HL-60/S4 treated with retinoic acid at 250 ng/mL for 4 days and 3 days (cell line): ENCODE measurements at regions not wholly inside any gene's neighbourhood (a gene's known extent, or its start where the extent isn't known, plus 50 kb on each side); places are given as distances from the start of the nearest gene placed in this dataset.

ENCODE experiments used
- in situ Hi-C: fragments of 300-500 bp; cut with MboI; formaldehyde crosslinking; loops from 2 replicates; pipeline ENCODE4 v1.7.0; 2022; ENCODE audit warnings: low sequenced_read_pairs

- in situ Hi-C loops: no loop called here
Measured at GRCh38 chr2:160940271-160940670, 220.0 kb upstream of the TANK start.

GRCh38 chr2:160940699-160941098, 219.5 kb upstream of the TANK start:
- in situ Hi-C loops: no loop called here

DNA sequence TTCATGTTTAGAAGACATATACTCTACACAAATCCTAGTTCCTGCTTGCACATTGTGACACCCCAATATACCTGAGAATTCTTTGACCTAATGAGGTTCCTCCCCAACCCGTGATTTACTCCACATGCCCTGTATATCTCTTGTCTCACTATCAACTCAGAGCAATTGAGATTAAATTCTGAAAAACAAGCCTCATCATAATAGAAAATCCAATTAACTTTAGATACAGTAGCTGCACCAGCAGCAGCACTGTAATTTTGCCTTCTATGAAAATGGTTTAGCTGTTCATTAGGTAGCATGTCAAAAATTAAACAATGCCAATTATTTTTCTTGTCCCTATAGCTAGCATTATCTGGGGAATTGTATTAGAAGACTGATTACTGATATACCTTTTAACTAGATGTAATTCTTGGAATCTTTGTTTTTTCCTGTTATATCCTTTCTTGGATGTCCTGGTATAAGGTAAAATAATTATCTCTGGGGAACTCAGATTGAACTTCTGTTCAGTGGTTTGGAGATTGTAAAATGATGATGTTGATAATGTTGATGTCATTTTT, 218.9 kb upstream of the TANK start:
- in situ Hi-C loops: no loop called here

DNA sequence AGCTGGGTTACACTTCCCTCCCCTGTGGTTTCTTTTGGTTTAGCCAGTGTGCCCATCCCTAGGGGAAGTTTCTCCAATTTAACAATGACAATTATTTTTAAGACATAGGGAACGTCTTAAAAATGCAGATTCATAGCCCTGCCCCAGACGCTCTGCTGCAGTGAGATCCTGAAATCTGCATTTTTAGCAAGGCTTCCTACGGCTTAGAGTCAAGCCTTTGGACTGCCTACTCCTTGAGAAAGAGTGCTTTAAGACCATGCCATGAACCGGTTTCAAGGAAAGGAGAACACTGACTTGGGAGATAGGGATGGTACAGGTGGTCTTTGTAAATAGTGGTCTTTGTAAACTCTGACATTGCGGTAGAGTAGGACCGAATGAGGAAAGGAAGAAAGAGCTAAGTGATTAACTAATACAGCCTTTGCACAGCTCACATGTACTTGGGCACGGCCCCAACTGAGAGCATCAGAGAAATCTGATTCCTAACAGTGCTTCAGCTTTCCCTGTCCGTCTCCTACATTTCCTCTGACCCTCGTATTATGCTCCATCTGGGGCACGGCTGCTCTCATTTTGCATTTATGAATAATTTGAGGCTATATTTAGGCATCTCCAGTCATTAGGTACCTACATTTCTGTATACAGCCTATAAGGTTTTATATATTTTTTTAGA, 217.6 kb upstream of the TANK start:
- in situ Hi-C loops: no loop called here

DNA sequence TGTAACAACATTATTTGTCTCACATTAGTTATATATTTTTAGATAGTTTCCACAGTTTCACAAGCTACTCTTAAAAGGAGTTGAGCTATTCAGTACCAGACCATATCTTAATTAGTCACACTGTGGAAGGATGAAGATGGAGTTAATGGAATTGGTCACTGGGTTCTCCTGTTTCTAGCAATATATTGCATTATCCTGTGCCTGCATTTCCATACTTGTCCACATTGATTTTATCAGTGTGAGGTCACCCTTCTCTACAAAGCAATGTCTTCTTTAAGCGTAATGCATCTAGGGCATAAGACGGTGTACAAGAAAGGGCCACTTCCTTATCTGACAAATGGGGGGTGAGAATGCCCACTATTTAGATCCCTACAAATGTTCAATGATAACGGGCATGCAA, 216.8 kb upstream of the TANK start:
- in situ Hi-C loops: no loop called here

GRCh38 chr2:160952464-160953254, 207.6 kb upstream of the TANK start:
- in situ Hi-C loops: no loop called here

- in situ Hi-C loops: no loop called here
Measured at GRCh38 chr2:160955578-160955977, 204.7 kb upstream of the TANK start.

GRCh38 chr2:160956243-160956802, 203.9 kb upstream of the TANK start:
- in situ Hi-C loops: no loop called here

GRCh38 chr2:160963957-160964356, 196.3 kb upstream of the TANK start:
- in situ Hi-C loops: no loop called here

DNA sequence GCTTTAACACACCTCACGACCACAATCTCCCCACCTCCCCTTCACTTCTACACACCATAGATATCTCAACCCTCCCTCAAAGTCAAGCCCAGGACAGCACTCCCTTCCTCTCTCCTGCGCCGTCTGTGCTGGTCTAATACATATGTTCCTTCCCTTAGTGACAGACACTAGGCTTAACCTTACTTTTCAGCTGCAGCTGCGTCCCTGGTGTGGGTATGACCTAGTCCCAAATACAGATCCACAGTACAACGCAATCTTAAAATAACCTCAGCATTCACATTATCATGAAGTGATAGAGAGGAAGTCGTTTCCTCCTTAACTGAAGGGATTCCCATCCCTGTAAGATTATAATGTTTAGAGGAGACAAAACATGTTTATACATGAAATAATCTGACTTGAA, 192.7 kb upstream of the TANK start:
- in situ Hi-C loops: no loop called here

GRCh38 chr2:160968183-160968582, 192.0 kb upstream of the TANK start:
- in situ Hi-C loops: no loop called here

GRCh38 chr2:160970052-160970965, 189.9 kb upstream of the TANK start:
- in situ Hi-C loops: no loop called here

DNA sequence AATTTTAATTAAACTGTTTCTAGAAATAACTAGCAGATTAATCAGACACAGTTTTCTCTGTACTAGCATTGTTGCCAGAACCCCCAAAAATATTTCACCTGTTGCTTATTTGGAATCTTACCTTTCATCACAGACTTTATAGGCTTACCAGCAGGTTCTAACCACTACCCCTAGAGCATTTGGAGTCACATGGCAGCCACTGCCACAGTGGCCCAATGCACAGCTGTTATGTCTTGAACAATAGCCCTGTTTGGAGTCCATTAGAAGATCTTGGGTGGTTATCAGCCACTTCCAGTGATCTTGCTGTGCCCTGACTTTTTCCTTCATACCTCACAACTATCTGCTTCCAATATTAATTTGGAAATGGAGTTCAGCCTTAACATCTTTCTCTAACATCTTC, 186.2 kb upstream of the TANK start:
- in situ Hi-C loops: no loop called here

DNA sequence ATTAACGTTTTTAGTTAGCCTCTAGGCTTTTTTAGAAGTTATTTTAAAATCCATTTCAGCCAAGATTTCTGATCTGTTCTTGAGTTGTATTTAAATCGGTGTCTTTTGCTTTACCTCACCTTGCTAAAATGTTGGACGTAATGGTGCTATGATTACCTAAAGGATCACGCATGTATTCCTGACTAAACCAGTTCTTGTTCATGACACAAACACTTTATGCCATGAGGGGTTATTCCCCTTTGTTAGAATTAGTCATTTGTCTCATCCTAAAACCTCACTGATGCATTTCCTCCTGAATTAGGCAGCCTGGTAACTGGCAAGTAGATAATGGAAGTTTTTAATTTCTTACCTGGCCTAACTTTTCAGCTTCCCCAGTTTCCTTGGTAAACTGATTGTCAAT, 185.4 kb upstream of the TANK start:
- in situ Hi-C loops: no loop called here

DNA sequence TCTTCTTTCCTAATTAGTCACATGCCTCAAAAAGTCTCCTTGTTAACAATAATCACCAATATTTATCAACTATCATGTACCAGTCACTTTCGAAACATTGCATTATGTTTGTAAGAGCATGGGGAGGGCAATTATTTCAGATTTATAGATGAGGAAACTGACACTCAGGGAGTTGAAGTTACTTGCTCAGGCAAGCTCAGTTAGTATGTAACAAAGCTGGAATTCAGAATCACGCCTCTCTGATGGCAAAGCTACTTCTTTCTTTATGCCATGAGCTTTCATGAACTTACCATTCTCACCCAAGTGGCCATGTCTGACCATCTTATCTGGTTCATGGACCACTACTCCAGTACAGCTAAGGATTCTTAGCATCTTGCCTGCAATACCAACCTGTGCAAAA, 183.4 kb upstream of the TANK start:
- in situ Hi-C loops: no loop called here

GRCh38 chr2:160977376-160977775, 182.9 kb upstream of the TANK start:
- in situ Hi-C loops: no loop called here

DNA sequence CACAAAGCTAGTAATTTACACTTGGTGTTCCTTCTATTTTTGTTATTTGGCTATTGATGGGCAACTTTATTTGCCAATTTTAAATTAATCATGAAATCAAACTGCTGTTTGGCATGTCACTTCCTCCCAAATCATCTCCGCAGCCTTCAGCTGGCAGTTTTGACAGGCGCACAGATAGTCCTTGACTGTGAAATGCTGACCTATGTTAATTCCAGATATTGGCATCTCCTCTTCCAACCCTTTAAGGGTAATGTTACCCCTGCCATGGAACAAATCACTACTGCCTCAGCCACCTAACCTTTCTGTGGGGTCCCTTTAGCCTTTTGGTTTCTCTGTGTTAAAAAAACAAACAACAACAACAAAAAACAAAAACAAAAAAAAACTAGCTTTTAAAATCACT, 182.4 kb upstream of the TANK start:
- in situ Hi-C loops: no loop called here

GRCh38 chr2:160984426-160985077, 175.7 kb upstream of the TANK start:
- in situ Hi-C loops: no loop called here

GRCh38 chr2:160989778-160990177, 170.4 kb upstream of the TANK start:
- in situ Hi-C loops: no loop called here

GRCh38 chr2:160993654-160994061, 166.6 kb upstream of the TANK start:
- in situ Hi-C loops: no loop called here
